ENCODE measurements at regions not wholly inside any gene's neighbourhood (a gene's known extent, or its start where the extent isn't known, plus 50 kb on each side); places are given as distances from the start of the nearest gene placed in this dataset.

- TF ChIP-seq CTCF (IDR thresholded peaks at IDR 0.05; ENCODE audit: insufficient read depth, low read length), result no peak
- TF ChIP-seq GABPA (IDR thresholded peaks at IDR 0.05; ENCODE audit: low read depth), result no peak
- no peak for TF ChIP-seq POLR2AphosphoS5 (IDR thresholded peaks at IDR 0.05; ENCODE audit: low read depth)
- TF ChIP-seq REST (IDR thresholded peaks at IDR 0.05; ENCODE audit: insufficient replicate concordance, low read depth), result no peak
Observed at GRCh38 chr9:7403839-7404487, 395.6 kb downstream of the DMAC1 start.

Data from HL-60 (cell line).